ENCODE measurements at regions not wholly inside any gene's neighbourhood (a gene's known extent, or its start where the extent isn't known, plus 50 kb on each side); places are given as distances from the start of the nearest gene placed in this dataset.

DNA sequence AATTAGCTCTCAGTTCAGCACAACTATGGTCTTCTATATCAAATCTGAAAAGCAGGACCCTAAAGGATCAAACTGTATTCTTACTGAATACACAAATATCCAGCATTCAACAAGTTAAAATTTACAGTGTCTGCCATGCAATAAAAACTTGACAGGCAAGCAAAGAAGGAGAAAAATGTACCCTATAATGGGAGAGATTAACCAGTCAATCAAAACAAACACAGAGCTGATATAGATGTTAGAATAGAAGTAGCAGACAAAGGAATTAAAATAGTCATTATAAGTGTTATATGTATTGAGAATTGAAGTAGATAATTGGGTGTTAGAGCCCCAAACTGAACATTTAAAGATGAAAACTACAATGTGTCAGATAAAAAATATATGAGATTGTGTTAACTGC, 914.9 kb downstream of the EPHA7 start:
- TF ChIP-seq CTCF (IDR thresholded peaks at IDR 0.05; ENCODE audit: partially characterized antibody, unreplicated experiment) = no peak
- Mint-ChIP-seq H3K4me3 (ENCODE audit: unreplicated experiment) (no peak overlapping the region), H3K4me1 (ENCODE audit: low read depth, unreplicated experiment) (no peaks in the 10 kb centered on the region), H3K9me3 (ENCODE audit: unreplicated experiment) (no peaks in the 10 kb centered on the region), H3K36me3 (ENCODE audit: unreplicated experiment) (peaks cover 4% of the 10 kb centered on the region), H3K27me3 (ENCODE audit: unreplicated experiment) (no peaks in the 10 kb centered on the region), H3K27ac (ENCODE audit: unreplicated experiment) (no peak overlapping the region)
- DNase-seq = no peak

- no peaks in the 10 kb centered on the region for H3K36me3 Mint-ChIP-seq (ENCODE audit: unreplicated experiment)
- DNase-seq = no peak
- H3K9me3 Mint-ChIP-seq (ENCODE audit: unreplicated experiment) = no peaks in the 10 kb centered on the region
- no peaks in the 10 kb centered on the region for H3K4me1 Mint-ChIP-seq (ENCODE audit: low read depth, unreplicated experiment)
- H3K4me3 Mint-ChIP-seq (ENCODE audit: unreplicated experiment) = no peak overlapping the region
- no peak overlapping the region for H3K27ac Mint-ChIP-seq (ENCODE audit: unreplicated experiment)
- H3K27me3 Mint-ChIP-seq (ENCODE audit: unreplicated experiment) = no peaks in the 10 kb centered on the region
- no peak for TF ChIP-seq CTCF (IDR thresholded peaks at IDR 0.05; ENCODE audit: partially characterized antibody, unreplicated experiment)
Measured at GRCh38 chr6:92497281-92497680, 922.1 kb downstream of the EPHA7 start.

DNA sequence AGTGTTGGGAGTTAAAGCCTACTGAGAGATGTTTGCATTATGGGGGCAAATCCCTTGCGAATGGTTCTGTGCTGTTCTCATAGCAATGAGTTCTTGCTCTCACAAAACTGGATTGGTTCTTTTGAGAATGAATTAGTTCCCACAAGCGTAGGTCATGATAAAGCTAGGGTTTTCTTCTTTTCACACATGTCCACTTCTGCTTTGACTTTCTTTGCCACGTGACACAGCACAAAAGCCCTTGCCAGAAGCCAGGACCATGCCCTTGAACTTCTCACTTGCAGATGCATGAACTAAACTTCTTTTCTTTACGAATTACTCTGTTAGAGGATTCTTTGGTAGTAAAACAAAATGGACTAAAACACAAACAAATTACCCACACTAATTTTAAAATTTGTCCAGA, 922.8 kb downstream of the EPHA7 start:
- H3K9me3 Mint-ChIP-seq (ENCODE audit: unreplicated experiment) = no peaks in the 10 kb centered on the region
- H3K27ac Mint-ChIP-seq (ENCODE audit: unreplicated experiment) = no peak overlapping the region
- H3K27me3 Mint-ChIP-seq (ENCODE audit: unreplicated experiment) = no peaks in the 10 kb centered on the region
- DNase-seq = no peak
- H3K4me3 Mint-ChIP-seq (ENCODE audit: unreplicated experiment) = no peak overlapping the region
- TF ChIP-seq CTCF (IDR thresholded peaks at IDR 0.05; ENCODE audit: partially characterized antibody, unreplicated experiment) = no peak
- H3K4me1 Mint-ChIP-seq (ENCODE audit: low read depth, unreplicated experiment) = no peaks in the 10 kb centered on the region
- H3K36me3 Mint-ChIP-seq (ENCODE audit: unreplicated experiment) = no peaks in the 10 kb centered on the region

DNA sequence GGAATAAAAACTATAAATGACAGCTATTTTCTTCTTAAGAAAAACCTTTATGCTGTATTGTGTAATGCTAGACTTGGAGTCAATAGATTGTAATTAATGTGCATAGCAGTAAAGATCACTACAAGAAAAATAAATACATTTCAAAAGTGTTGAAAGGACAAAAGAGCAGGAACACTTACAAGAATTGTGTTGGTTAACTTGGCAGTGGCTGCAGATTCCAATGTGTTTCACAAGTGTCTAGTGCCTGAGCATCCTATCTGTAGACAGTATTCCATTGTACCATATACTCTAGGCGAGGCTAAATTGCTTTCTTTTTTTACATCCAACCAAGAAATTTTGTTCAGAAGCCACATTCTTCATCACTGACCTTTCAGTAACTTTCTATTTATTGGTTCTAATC, 924.1 kb downstream of the EPHA7 start:
- Mint-ChIP-seq H3K36me3 (ENCODE audit: unreplicated experiment) (no peaks in the 10 kb centered on the region), H3K4me1 (ENCODE audit: low read depth, unreplicated experiment) (no peaks in the 10 kb centered on the region), H3K9me3 (ENCODE audit: unreplicated experiment) (no peaks in the 10 kb centered on the region), H3K4me3 (ENCODE audit: unreplicated experiment) (no peak overlapping the region), H3K27me3 (ENCODE audit: unreplicated experiment) (no peaks in the 10 kb centered on the region), H3K27ac (ENCODE audit: unreplicated experiment) (no peak overlapping the region)
- TF ChIP-seq CTCF (IDR thresholded peaks at IDR 0.05; ENCODE audit: partially characterized antibody, unreplicated experiment) = no peak
- no peak for DNase-seq

- no peaks in the 10 kb centered on the region for H3K27me3 Mint-ChIP-seq (ENCODE audit: unreplicated experiment)
- no peaks in the 10 kb centered on the region for H3K4me1 Mint-ChIP-seq (ENCODE audit: low read depth, unreplicated experiment)
- TF ChIP-seq CTCF (IDR thresholded peaks at IDR 0.05; ENCODE audit: partially characterized antibody, unreplicated experiment) = no peak
- H3K36me3 Mint-ChIP-seq (ENCODE audit: unreplicated experiment) = no peaks in the 10 kb centered on the region
- no peaks in the 10 kb centered on the region for H3K9me3 Mint-ChIP-seq (ENCODE audit: unreplicated experiment)
- H3K27ac Mint-ChIP-seq (ENCODE audit: unreplicated experiment) = no peak overlapping the region
- no peak for DNase-seq
- no peak overlapping the region for H3K4me3 Mint-ChIP-seq (ENCODE audit: unreplicated experiment)
Measured at GRCh38 chr6:92485487-92485886, 933.9 kb downstream of the EPHA7 start.

All from glutamatergic neuron (in vitro differentiated cells).